ENCODE measurements at regions not wholly inside any gene's neighbourhood (a gene's known extent, or its start where the extent isn't known, plus 50 kb on each side); places are given as distances from the start of the nearest gene placed in this dataset.

DNA sequence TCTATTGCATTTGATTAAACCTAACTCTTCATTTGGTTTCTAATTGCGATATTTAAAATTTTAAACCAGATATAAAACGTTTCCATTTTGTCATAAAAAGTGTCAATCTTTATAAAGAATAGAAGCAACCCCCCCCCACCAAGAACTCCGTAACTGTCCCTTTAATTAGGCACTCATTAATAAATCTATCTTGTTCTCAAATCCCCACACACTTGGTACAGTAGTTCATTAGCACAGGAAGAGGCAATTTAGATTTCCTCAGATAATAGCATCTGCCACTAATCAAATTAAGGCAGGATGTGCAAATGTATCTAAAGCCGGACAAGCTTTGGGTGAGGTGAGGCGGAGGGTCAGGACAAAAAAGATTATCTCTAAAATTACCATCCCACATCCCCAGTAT, 1143.3 kb upstream of the AUTS2 start:
- Histone ChIP-seq H3K36me3 (ENCODE audit: control insufficient read depth in 2 of 4, insufficient read depth in 4 of 4, low read length in 3 of 4) (no peaks in the 10 kb centered on the region), H2AFZ (ENCODE audit: low read length) (no peak overlapping the region), H3K79me1 (ENCODE audit: low read depth, low read length) (no peaks in the 10 kb centered on the region; the same call in 1 of the 2 replicates), H3K4me2 (ENCODE audit: insufficient read depth in 1 of 2, low read depth in 2 of 2, low read length in 2 of 2) (no peak overlapping the region), H3K9me3 (ENCODE audit: insufficient read depth in 2 of 2, low read depth in 1 of 2, low read length in 1 of 2) (no peaks in the 10 kb centered on the region), H2AK5ac (ENCODE audit: low read depth, low read length) (no peak overlapping the region), H3K23me2 (ENCODE audit: low read depth, low read length) (no peaks in the 10 kb centered on the region), H3K18ac (ENCODE audit: extremely low read depth, low read length) (no peak overlapping the region), H4K8ac (ENCODE audit: extremely low read depth, insufficient read depth, low read length) (no peak overlapping the region), H3K23ac (ENCODE audit: insufficient read length) (no peak overlapping the region), H3K27ac (ENCODE audit: low read depth, low read length) (no peak overlapping the region), H4K20me1 (replicated peaks in 1 of 2; ENCODE audit: control insufficient read depth in 1 of 2, insufficient read depth in 2 of 2, low read length in 2 of 2) (no peaks in the 10 kb centered on the region), H2BK120ac (replicated peaks; ENCODE audit: low read depth, low read length) (no peak overlapping the region), H3K4ac (replicated peaks; ENCODE audit: insufficient read length, low read depth, low read length) (no peak overlapping the region), H3K27me3 (replicated peaks in 1 of 4; ENCODE audit: control insufficient read depth in 3 of 4, extremely low read depth in 1 of 4, insufficient read depth in 3 of 4, low read length in 3 of 4) (no peaks in the 10 kb centered on the region), H3K4me3 (ENCODE audit: extremely low read depth in 1 of 4, insufficient read depth in 2 of 4, low read depth in 3 of 4, low read length in 4 of 4) (no peak overlapping the region), H3K4me1 (replicated peaks in 1 of 4; ENCODE audit: control insufficient read depth in 3 of 4, insufficient read depth in 4 of 4, low read length in 3 of 4) (no peaks in the 10 kb centered on the region), H2BK5ac (ENCODE audit: low read depth, low read length) (no peak overlapping the region), H4K91ac (replicated peaks; ENCODE audit: insufficient read length, low read length) (no peak overlapping the region), H2BK15ac (ENCODE audit: low read length) (no peak overlapping the region), H4K5ac (ENCODE audit: insufficient read length, low read depth, low read length) (no peak overlapping the region), H3K9ac (replicated peaks in 1 of 4; ENCODE audit: extremely low read depth in 1 of 4, low read depth in 3 of 4, low read length in 3 of 4) (no peak overlapping the region), H3K79me2 (ENCODE audit: control insufficient read depth in 1 of 2, insufficient read depth in 2 of 2, low read length in 2 of 2) (no peaks in the 10 kb centered on the region), H2BK12ac (ENCODE audit: low read depth, low read length) (no peak overlapping the region), H3K14ac (ENCODE audit: insufficient read length) (no peak overlapping the region), H2BK20ac (ENCODE audit: low read length) (no peak overlapping the region), H3K56ac (replicated peaks; ENCODE audit: insufficient read length, low read depth, low read length) (no peak overlapping the region)
- DNase-seq (ENCODE audit: low read depth in 1 of 2, low spot score in 2 of 2) (no peak), FAIRE-seq (no peak)
- WGBS, 2 experiments (ENCODE audit: extremely low coverage in 1 of 2, insufficient coverage in 1 of 2, insufficient read length in 1 of 2, insufficient replicate concordance in 2 of 2, low coverage in 1 of 2, low lambda C conversion rate in 2 of 2, missing lambda C conversion rate in 1 of 2): 80% methylated on average over 5 of the region's 5 CpGs; no CpG with 5 or more reads in 1 of the 2 experiments
- ChIA-PET POLR2A (ENCODE audit: partially characterized antibody) (no interaction called here), CTCF (ENCODE audit: partially characterized antibody) (no interaction called here)
- no peak for TF ChIP-seq POU5F1 (IDR thresholded peaks at IDR 0.05; ENCODE audit: low read depth, low read length)
- no peak for TF ChIP-seq SUZ12 (IDR thresholded peaks at IDR 0.05; ENCODE audit: low read length)
- TF ChIP-seq GTF2F1 (IDR thresholded peaks at IDR 0.05; ENCODE audit: borderline replicate concordance, low read depth, low read length): no peak
- TF ChIP-seq FOSL1 (IDR thresholded peaks at IDR 0.05; ENCODE audit: insufficient read depth, low read depth, low read length): no peak
- no peak for TF ChIP-seq TCF12 (IDR thresholded peaks at IDR 0.05; ENCODE audit: low read depth, low read length)

All from H1 (cell line).